Keratinocyte (primary cell): ENCODE measurements at regions not wholly inside any gene's neighbourhood (a gene's known extent, or its start where the extent isn't known, plus 50 kb on each side); places are given as distances from the start of the nearest gene placed in this dataset.

Experiments used
- CTCF ChIP-seq, 3 experiments: IDR thresholded peaks in 1 of 3; conservative IDR thresholded peaks in 1 of 3; optimal IDR thresholded peaks in 1 of 3; 2 replicates in 2 of 3; 3 replicates in 1 of 3; pipeline versions ENCODE3 to v1.5.1; 2011; ENCODE audit warnings: low read length in 3 of 3, mild to moderate bottlenecking in 3 of 3, moderate library complexity in 2 of 3, control low read depth in 1 of 3, inconsistent platforms in 1 of 3; ENCODE audit not compliant: insufficient read depth in 2 of 3; ENCODE audit errors: extremely low read depth in 1 of 3
- EZH2 ChIP-seq: IDR thresholded peaks from one replicate; pipeline ENCODE4 v1.6.1; 2012; ENCODE audit warnings: inconsistent platforms, mild to moderate bottlenecking, low read length, moderate library complexity

DNA sequence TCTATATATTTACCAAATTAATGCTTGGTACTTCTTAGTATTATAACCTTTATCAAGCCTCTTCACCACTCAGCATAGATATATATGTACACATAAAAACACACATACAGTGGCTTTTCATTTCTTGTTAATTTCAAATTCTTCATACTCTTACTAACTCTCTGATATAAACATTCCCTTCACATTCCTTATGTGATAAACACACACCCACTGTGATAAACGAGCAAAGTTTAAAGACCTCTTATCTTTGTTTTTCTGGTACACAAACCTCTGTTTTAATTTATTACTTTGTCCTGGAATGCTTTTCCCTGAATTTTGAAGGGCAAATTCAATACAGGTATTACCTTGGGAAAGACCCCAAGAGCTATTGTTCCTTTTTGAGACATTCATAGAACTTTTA is 379.1 kb upstream of the TMPRSS15 start:
- TF ChIP-seq CTCF (optimal IDR thresholded peaks at IDR 0.05 in 1 of 3, IDR thresholded peaks at IDR 0.05 in 1 of 3, conservative IDR thresholded peaks at IDR 0.05 in 1 of 3; ENCODE audit: extremely low read depth in 1 of 3, insufficient read depth in 2 of 3, low read length in 3 of 3): no peak
- no peak for TF ChIP-seq EZH2
